ENCODE measurements at regions not wholly inside any gene's neighbourhood (a gene's known extent, or its start where the extent isn't known, plus 50 kb on each side); places are given as distances from the start of the nearest gene placed in this dataset.

DNA sequence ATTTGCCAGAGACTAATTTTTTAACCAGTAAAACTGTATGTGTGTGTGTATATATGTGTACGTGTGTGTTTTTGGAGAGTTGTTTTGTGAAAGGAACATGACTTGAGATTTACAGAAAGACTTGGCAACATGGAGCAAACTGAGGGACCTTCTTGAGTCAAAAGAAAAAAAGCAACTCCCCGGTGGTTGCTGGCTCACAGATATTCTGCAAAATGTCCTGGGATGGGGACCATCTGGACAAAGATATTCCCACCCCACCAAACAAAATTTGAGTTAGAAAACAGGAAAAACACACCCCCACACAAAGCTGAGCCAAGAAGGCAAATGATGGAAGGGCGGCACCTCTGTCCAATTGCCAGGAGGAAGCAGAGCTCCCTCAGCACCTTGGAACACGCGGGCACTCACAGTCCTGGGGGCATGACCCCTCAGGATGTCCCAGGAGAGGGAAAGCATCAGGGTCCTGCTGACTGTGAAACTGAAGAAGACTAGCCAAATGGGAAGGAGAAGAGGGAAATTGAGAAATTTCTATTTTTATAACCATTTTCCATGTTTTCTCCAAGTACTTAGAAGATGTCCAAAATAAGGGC, 290.2 kb upstream of the ACVR2A start:
- TF ChIP-seq, protein P1, sequence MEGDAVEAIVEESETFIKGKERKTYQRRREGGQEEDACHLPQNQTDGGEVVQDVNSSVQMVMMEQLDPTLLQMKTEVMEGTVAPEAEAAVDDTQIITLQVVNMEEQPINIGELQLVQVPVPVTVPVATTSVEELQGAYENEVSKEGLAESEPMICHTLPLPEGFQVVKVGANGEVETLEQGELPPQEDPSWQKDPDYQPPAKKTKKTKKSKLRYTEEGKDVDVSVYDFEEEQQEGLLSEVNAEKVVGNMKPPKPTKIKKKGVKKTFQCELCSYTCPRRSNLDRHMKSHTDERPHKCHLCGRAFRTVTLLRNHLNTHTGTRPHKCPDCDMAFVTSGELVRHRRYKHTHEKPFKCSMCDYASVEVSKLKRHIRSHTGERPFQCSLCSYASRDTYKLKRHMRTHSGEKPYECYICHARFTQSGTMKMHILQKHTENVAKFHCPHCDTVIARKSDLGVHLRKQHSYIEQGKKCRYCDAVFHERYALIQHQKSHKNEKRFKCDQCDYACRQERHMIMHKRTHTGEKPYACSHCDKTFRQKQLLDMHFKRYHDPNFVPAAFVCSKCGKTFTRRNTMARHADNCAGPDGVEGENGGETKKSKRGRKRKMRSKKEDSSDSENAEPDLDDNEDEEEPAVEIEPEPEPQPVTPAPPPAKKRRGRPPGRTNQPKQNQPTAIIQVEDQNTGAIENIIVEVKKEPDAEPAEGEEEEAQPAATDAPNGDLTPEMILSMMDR (IDR thresholded peaks at IDR 0.05) = no peak
- DNase-seq (ENCODE audit: low spot score) (no peak), ATAC-seq (ENCODE audit: low FRiP score) (no peak)

DNA sequence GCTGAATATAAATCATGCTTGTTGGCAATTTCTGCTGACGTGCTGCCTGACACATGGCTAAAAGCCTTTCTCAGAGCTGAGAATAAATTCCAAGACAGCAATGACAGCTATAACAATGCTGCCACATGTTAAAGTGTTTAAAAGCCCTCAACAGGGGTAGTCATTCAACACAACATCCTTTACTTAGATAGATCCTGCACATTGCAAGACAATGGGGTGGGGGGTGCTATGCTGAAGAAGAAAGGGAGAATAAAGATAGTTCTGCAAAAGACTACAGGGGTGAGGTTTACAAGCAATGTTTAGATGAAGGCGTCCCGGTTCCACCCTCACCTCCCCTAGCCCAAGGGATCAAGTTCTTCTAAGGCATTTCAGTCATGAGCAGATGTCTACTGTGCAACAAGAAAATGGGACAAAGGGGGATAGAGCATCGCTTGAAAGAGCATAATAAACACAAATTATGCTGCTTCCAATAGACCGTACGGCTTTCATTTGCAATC, 291.0 kb upstream of the ACVR2A start:
- TF ChIP-seq, protein P1 (IDR thresholded peaks at IDR 0.05) = no peak
- no peak for DNase-seq (ENCODE audit: low spot score)
- ATAC-seq (ENCODE audit: low FRiP score) = no peak

DNA sequence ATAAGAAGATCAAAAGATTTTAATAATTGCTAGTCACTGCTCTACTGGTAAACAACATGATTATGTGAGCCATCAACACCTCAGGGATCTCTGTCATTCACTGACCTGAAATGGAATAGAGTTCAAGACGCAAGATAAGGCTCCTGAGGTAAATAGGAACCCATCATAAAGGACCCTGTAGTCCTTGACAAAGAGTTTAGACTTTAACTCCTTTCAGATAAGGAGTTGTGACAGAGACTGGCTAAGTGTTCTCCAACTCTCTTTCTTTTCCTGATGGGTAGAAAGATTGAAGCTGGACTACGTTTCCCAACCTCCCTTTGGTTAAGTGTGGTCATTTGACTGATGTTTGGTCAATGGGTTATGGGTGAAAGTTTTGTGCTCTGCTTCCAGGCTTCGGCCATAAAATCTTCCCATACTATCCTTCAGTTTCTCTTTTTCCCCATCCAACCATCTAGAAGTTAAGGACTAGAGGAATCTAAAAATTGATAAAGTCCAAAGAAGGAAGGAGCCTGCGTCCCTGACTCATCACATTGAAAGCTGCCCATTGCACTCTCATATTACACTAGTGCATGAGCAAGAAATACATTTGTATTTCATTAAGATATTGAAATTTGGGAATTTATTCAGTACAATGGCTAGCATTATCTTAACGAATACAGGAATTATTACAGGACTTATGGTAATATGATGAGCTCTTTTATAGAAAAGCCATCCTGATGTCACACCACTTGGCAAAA, 293.7 kb upstream of the ACVR2A start:
- TF ChIP-seq, protein P1 (IDR thresholded peaks at IDR 0.05) = no peak
- no peak for DNase-seq (ENCODE audit: low spot score)
- ATAC-seq (ENCODE audit: low FRiP score) = no peak

DNA sequence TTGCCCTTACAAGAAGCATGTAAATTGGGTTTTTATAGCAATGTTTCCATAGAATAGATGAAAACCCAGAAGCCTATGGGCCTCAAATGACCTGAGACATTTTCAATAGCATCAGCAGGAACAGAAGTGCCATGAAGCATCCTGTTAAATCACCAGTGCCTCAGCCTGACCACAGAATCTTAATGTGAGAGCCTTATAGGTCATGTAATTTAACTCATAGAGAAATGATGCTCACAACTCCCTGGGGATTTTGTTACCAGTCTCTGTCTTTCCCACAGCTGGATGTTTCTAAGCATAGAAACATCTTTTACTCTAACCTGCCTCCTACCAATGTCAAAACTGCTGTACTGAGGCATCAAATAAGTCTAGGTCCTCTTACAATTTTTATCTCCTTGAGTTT, 295.8 kb upstream of the ACVR2A start:
- DNase-seq (ENCODE audit: low spot score) = no peak
- ATAC-seq (ENCODE audit: low FRiP score) = no peak
- TF ChIP-seq, protein P1 (IDR thresholded peaks at IDR 0.05) = no peak

DNA sequence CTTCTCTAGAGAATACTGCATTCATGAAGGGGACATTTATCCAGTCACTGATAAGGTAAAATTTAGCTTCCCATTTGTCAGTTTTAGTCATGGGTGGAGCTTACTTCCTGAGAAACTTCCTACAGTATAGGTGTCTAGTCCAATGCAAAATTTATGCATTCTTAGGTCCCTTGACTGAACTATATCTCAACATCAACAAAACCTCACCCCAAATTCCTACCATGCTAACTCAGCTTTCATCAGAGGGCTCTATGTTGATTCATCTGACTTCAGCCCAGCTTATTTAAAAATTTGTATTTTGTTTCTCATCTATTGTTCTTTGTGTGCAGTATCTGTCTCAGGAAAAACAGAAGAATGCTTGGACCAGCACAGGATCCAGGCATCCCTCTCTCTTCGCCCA, 296.4 kb upstream of the ACVR2A start:
- TF ChIP-seq, protein P1 (IDR thresholded peaks at IDR 0.05) = no peak
- no peak for DNase-seq (ENCODE audit: low spot score)
- ATAC-seq (ENCODE audit: low FRiP score) = no peak

DNA sequence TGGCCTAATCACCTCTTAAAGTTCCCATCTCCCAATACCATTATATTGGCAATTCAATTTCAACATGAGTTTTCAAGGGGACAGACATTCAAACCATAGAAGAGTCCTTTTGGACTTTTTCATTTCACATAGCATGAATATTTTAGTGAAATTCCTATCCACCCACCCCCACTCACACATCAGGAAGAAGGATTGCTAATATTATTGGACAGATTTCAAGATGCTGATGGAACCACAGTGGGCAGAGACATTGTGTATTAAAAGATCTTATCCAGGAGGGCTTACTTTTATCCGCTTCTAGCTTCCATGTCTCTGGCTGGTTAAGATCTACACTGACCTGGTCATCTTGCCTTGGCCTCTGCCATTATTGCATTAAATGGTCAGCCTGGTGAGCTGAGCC, 297.4 kb upstream of the ACVR2A start:
- ATAC-seq (ENCODE audit: low FRiP score) (no peak), DNase-seq (ENCODE audit: low spot score) (no peak)
- TF ChIP-seq, protein P1 (IDR thresholded peaks at IDR 0.05) = no peak

DNA sequence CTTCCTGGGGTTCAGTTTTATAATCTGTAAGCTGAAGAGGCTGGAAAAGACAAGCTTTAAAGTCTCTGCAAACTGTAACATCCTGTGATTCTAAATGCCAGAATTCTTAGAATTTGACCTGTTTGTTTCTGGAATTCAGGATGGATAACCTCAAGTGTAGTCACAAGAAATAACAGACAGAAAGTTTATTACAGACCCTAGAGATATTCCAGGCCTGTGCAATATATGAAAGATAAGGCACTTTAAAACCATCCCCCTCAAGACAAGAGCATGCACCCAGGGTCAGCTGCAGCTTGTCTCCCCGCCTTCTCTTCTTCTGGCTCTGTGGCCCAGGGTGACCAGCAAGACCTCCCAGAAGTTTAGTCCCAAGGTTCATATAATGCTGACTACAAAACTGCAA, 298.7 kb upstream of the ACVR2A start:
- TF ChIP-seq, protein P1 (IDR thresholded peaks at IDR 0.05) = no peak
- no peak for DNase-seq (ENCODE audit: low spot score)
- no peak for ATAC-seq (ENCODE audit: low FRiP score)

Data from omental fat pad (tissue), 3 donors.